ENCODE measurements at regions not wholly inside any gene's neighbourhood (a gene's known extent, or its start where the extent isn't known, plus 50 kb on each side); places are given as distances from the start of the nearest gene placed in this dataset.

- DNase-seq: no peak
Observed at GRCh38 chr9:126095546-126096190, 231.0 kb upstream of the MVB12B start.

- no peak for DNase-seq
Observed at GRCh38 chr9:126096340-126096739, 230.3 kb upstream of the MVB12B start.

- DNase-seq: no peak
Observed at GRCh38 chr9:126097679-126098078, 228.9 kb upstream of the MVB12B start.

- DNase-seq: no peak
Observed at GRCh38 chr9:126106404-126106803, 220.2 kb upstream of the MVB12B start.

GRCh38 chr9:126107693-126108092, 218.9 kb upstream of the MVB12B start:
- DNase-seq: no peak

- DNase-seq: no peak
Observed at GRCh38 chr9:126108240-126108639, 218.4 kb upstream of the MVB12B start.

- no peak for DNase-seq
Observed at GRCh38 chr9:126109575-126109974, 217.1 kb upstream of the MVB12B start.

- DNase-seq: no peak
Observed at GRCh38 chr9:126111556-126111955, 215.1 kb upstream of the MVB12B start.

GRCh38 chr9:126112135-126112720, 214.4 kb upstream of the MVB12B start:
- no peak for DNase-seq

- no peak for DNase-seq
Observed at GRCh38 chr9:126113176-126113575, 213.5 kb upstream of the MVB12B start.

- no peak for DNase-seq
Observed at GRCh38 chr9:126113756-126114408, 212.7 kb upstream of the MVB12B start.

- DNase-seq: no peak
Observed at GRCh38 chr9:126114409-126114760, 212.2 kb upstream of the MVB12B start.

GRCh38 chr9:126114850-126115460, 211.7 kb upstream of the MVB12B start:
- DNase-seq: no peak

- no peak for DNase-seq
Observed at GRCh38 chr9:126116351-126117157, 210.1 kb upstream of the MVB12B start.

- DNase-seq: no peak
Observed at GRCh38 chr9:126117158-126117425, 209.5 kb upstream of the MVB12B start.

GRCh38 chr9:126117631-126118030, 209.0 kb upstream of the MVB12B start:
- DNase-seq: no peak

GRCh38 chr9:126119731-126120130, 206.9 kb upstream of the MVB12B start:
- DNase-seq: no peak

GRCh38 chr9:126122901-126123616, 203.6 kb upstream of the MVB12B start:
- no peak for DNase-seq

- DNase-seq: no peak
Observed at GRCh38 chr9:126123927-126124326, 202.7 kb upstream of the MVB12B start.

GRCh38 chr9:126125177-126125576, 201.5 kb upstream of the MVB12B start:
- DNase-seq: no peak

- DNase-seq: no peak
Observed at GRCh38 chr9:126125577-126125976, 201.1 kb upstream of the MVB12B start.

- no peak for DNase-seq
Observed at GRCh38 chr9:126125992-126126409, 200.6 kb upstream of the MVB12B start.

- DNase-seq: no peak
Observed at GRCh38 chr9:126126807-126127206, 199.8 kb upstream of the MVB12B start.
